IMR-90 (cell line): ENCODE measurements at regions not wholly inside any gene's neighbourhood (a gene's known extent, or its start where the extent isn't known, plus 50 kb on each side); places are given as distances from the start of the nearest gene placed in this dataset.

Experiments
- ATAC-seq: fragments of 200-7000 bp; cut with Tn5 transposase; 2 replicates; pipeline ENCODE4 v1.9.1; 2020; ENCODE audit warnings: low read depth, mild to moderate bottlenecking, moderate library complexity
- BruUV-seq: library from RNA; stranded (reverse); fragments of 400-500 nt; replicated peaks from 2 replicates; lab custom pipeline; 2021; lab: Mats Ljungman, UMichigan
- CTCF ChIA-PET: fragments of 300-600 bp; formaldehyde crosslinking; extraction: SDS; loops from one replicate; lab custom pipeline; 2021; ENCODE audit warnings: antibody characterized with exemption; lab: Yijun Ruan, JAX
- POLR2A ChIA-PET: fragments of 300-600 bp; sonication (Branson Sonifier 250); formaldehyde crosslinking; loops from one replicate; lab custom pipeline; 2022; ENCODE audit warnings: antibody characterized with exemption; ENCODE audit not compliant: unreplicated experiment; lab: Charles Lee
- DNase-seq: peaks from one replicate; pipeline ENCODE4 v3.0.0; 2013
- H2AFZ ChIP-seq: replicated peaks from 2 replicates; pipeline ENCODE3; 2013; ENCODE audit warnings: low read length, mild to moderate bottlenecking; ENCODE audit not compliant: poor library complexity
- H2AK5ac ChIP-seq: 2 replicates; pipeline ENCODE4 v1.6.1; 2013; ENCODE audit warnings: low read depth, low read length, inconsistent platforms
- H2AK9ac ChIP-seq: replicated peaks from 2 replicates; pipeline ENCODE3; 2013; ENCODE audit warnings: mild to moderate bottlenecking, low read depth, low read length, moderate library complexity; ENCODE audit not compliant: poor library complexity
- H2BK120ac ChIP-seq: 2 replicates; pipeline ENCODE4 v1.6.1; 2013; ENCODE audit warnings: low read depth, low read length, inconsistent platforms
- H2BK15ac ChIP-seq: 3 replicates; pipeline ENCODE4 v1.6.1; 2013; ENCODE audit warnings: low read depth, low read length, inconsistent platforms
- H2BK20ac ChIP-seq: 2 replicates; pipeline ENCODE4 v1.6.1; 2013; ENCODE audit warnings: low read depth, mild to moderate bottlenecking, inconsistent platforms, low read length, moderate library complexity
- H2BK5ac ChIP-seq: 2 replicates; pipeline ENCODE4 v1.6.1; 2013; ENCODE audit warnings: mild to moderate bottlenecking, low read depth, low read length, inconsistent platforms; ENCODE audit not compliant: poor library complexity, severe bottlenecking
- H3K14ac ChIP-seq: replicated peaks from 2 replicates; pipeline ENCODE4 v1.6.1; 2013; ENCODE audit warnings: low read depth, low read length, inconsistent platforms
- H3K18ac ChIP-seq: 2 replicates; pipeline ENCODE4 v1.6.1; 2013; ENCODE audit warnings: low read depth, low read length, control low read depth
- H3K23ac ChIP-seq: 2 replicates; pipeline ENCODE4 v1.6.1; 2013; ENCODE audit warnings: low read depth, low read length, inconsistent platforms
- H3K27ac ChIP-seq: 2 replicates; pipeline ENCODE4 v1.5.1; 2013; ENCODE audit warnings: mild to moderate bottlenecking, control low read depth, low read length; ENCODE audit not compliant: insufficient read depth
- H3K27me3 ChIP-seq: 2 replicates; pipeline ENCODE4 v1.6.1; 2013; ENCODE audit warnings: low read length; ENCODE audit not compliant: control insufficient read depth, insufficient read depth
- H3K36me3 ChIP-seq: 2 replicates; pipeline ENCODE4 v1.6.1; 2013; ENCODE audit warnings: low read length, mixed read lengths; ENCODE audit not compliant: control insufficient read depth, insufficient read depth
- H3K4ac ChIP-seq: 2 replicates; pipeline ENCODE4 v1.6.1; 2013; ENCODE audit warnings: low read depth, low read length, inconsistent platforms
- H3K4me1 ChIP-seq: 2 replicates; pipeline ENCODE4 v1.6.1; 2013; ENCODE audit warnings: low read length, mixed read lengths; ENCODE audit not compliant: control insufficient read depth, insufficient read depth
- H3K4me2 ChIP-seq: 2 replicates; pipeline ENCODE4 v1.6.1; 2013; ENCODE audit warnings: low read depth, mild to moderate bottlenecking, control low read depth, low read length, moderate library complexity
- H3K4me3 ChIP-seq: 2 replicates; pipeline ENCODE4 v1.5.1; 2013; ENCODE audit warnings: low read depth, mild to moderate bottlenecking, control low read depth, low read length, moderate library complexity; ENCODE audit not compliant: insufficient read depth
- H3K56ac ChIP-seq: 2 replicates; pipeline ENCODE4 v1.6.1; 2013; ENCODE audit warnings: low read length, inconsistent platforms; ENCODE audit not compliant: insufficient read depth; ENCODE audit errors: extremely low read depth
- H3K79me1 ChIP-seq, 2 experiments: 2 replicates each; pipeline ENCODE4 v1.6.1; 2013; ENCODE audit warnings: low read length in 2 of 2, inconsistent platforms in 1 of 2, low read depth in 1 of 2
- H3K9ac ChIP-seq: 2 replicates; pipeline ENCODE4 v1.6.1; 2013; ENCODE audit warnings: low read depth, low read length, control low read depth
- H3K9me1 ChIP-seq: 2 replicates; pipeline ENCODE4 v1.6.1; 2013; ENCODE audit warnings: low read length, inconsistent platforms; ENCODE audit not compliant: insufficient read depth
- H3K9me3 ChIP-seq: 2 replicates; pipeline ENCODE4 v1.6.1; 2013; ENCODE audit warnings: low read length; ENCODE audit not compliant: control insufficient read depth, insufficient read depth
- H4K20me1 ChIP-seq: 2 replicates; pipeline ENCODE4 v1.6.1; 2013; ENCODE audit warnings: low read length, inconsistent platforms; ENCODE audit not compliant: insufficient read depth
- H4K5ac ChIP-seq: 2 replicates; pipeline ENCODE4 v1.6.1; 2013; ENCODE audit warnings: mild to moderate bottlenecking, low read depth, low read length, control low read depth
- H4K8ac ChIP-seq, 2 experiments: 2 replicates each; pipeline ENCODE4 v1.6.1; 2013; ENCODE audit warnings: low read depth in 2 of 2, low read length in 2 of 2, control low read depth in 1 of 2, inconsistent platforms in 1 of 2
- H4K91ac ChIP-seq: 2 replicates; pipeline ENCODE4 v1.6.1; 2013; ENCODE audit warnings: low read depth, low read length, inconsistent platforms; ENCODE audit not compliant: insufficient read depth
- BHLHE40 ChIP-seq: fragments of 150-350 bp; IDR thresholded peaks from 2 replicates; pipeline ENCODE4 v1.6.1; 2016; ENCODE audit warnings: mild to moderate bottlenecking, low read depth, low read length
- CEBPB ChIP-seq: IDR thresholded peaks from 2 replicates; pipeline ENCODE4 v1.6.1; 2012; ENCODE audit warnings: low read depth, low read length, improper control_type of control experiment
- FOS ChIP-seq: fragments of 150-350 bp; IDR thresholded peaks from 2 replicates; pipeline ENCODE4 v1.6.1; 2016; ENCODE audit warnings: low read depth, low read length
- MXI1 ChIP-seq: IDR thresholded peaks from 2 replicates; pipeline ENCODE4 v1.6.1; 2012; ENCODE audit warnings: low read depth, mild to moderate bottlenecking, low read length, moderate library complexity, borderline replicate concordance
- NFE2L2 ChIP-seq: fragments of 150-350 bp; IDR thresholded peaks from 2 replicates; pipeline ENCODE4 v1.6.1; 2016; ENCODE audit warnings: low read depth, mild to moderate bottlenecking, low read length
- RFX5 ChIP-seq: IDR thresholded peaks from 2 replicates; pipeline ENCODE4 v1.8.0; 2012; ENCODE audit warnings: low read depth, mild to moderate bottlenecking, low read length, moderate library complexity
- WGBS, 2 experiments: methylation state at CpG; one replicate each; pipeline versions ENCODE4 v1.1.5 to v1.1.7; 2013; ENCODE audit warnings: missing lambda C conversion rate in 2 of 2; ENCODE audit not compliant: insufficient read length in 1 of 2; ENCODE audit errors: extremely low coverage in 2 of 2; 5-methylcytosine and 5-hydroxymethylcytosine counted together
- dilution Hi-C: fragments of 300-500 bp; cut with HindIII; formaldehyde crosslinking; loops from one replicate; pipeline ENCODE4 v1.14.3; 2018; ENCODE audit warnings: low sequenced_read_pairs; ENCODE audit not compliant: unreplicated experiment
- in situ Hi-C: fragments of 300-500 bp; cut with MboI; formaldehyde crosslinking; loops from 3 replicates; pipeline ENCODE4 v1.14.3; 2019; ENCODE audit warnings: low sequenced_read_pairs, inconsistent platforms, mixed read lengths
- intact Hi-C: fragments of 100-400 bp; cut with micrococcal nuclease; formaldehyde crosslinking; loops from 2 replicates; pipeline ENCODE4 v1.10.0; 2022
- TF ChIP-seq, protein P1 (sequence below): fragments of 150-350 bp; IDR thresholded peaks from 2 replicates; pipeline ENCODE4 v1.6.1; 2016; ENCODE audit warnings: low read depth, mild to moderate bottlenecking, low read length, moderate library complexity, borderline replicate concordance
- TF ChIP-seq, protein P2 (sequence below): fragments of 150-350 bp; IDR thresholded peaks from 2 replicates; pipeline ENCODE4 v1.6.1; 2017; ENCODE audit warnings: mild to moderate bottlenecking, antibody characterized with exemption, low read length, low read depth

DNA sequence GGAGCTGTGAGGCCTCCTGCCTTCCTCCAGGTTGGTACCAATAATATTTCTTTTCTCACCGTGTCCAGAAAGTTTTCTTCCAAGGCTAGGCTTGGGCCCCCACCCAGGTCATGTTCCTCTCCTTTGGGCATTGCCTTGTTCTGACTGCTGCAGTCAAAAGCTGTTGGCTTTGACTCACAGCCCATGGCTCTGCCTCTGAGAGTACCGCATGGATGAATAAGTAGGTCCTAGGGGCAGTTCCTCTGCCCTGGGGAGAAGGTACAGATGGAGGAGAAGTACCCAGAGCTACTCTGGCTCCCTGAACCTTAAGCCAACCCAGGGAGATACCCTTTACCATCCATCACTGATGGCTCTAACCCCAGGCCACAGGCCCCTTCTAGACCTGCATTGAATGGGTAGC lies 115.0 kb downstream of the NAV1 start:
- no peak overlapping the region for H3K4me2 ChIP-seq
- H3K56ac ChIP-seq, result no peak overlapping the region
- POLR2A ChIA-PET, result no interaction called here
- intact Hi-C loops, result no loop called here
- H2BK120ac ChIP-seq, result no peak overlapping the region
- H3K27me3 ChIP-seq, result no peaks in the 10 kb centered on the region
- TF ChIP-seq FOS (no peak), MXI1 (no peak), RFX5 (no peak), CEBPB (no peak), BHLHE40 (no peak), NFE2L2 (no peak)
- TF ChIP-seq, protein P1, sequence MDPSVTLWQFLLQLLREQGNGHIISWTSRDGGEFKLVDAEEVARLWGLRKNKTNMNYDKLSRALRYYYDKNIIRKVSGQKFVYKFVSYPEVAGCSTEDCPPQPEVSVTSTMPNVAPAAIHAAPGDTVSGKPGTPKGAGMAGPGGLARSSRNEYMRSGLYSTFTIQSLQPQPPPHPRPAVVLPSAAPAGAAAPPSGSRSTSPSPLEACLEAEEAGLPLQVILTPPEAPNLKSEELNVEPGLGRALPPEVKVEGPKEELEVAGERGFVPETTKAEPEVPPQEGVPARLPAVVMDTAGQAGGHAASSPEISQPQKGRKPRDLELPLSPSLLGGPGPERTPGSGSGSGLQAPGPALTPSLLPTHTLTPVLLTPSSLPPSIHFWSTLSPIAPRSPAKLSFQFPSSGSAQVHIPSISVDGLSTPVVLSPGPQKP, result no peak
- TF ChIP-seq, protein P2, sequence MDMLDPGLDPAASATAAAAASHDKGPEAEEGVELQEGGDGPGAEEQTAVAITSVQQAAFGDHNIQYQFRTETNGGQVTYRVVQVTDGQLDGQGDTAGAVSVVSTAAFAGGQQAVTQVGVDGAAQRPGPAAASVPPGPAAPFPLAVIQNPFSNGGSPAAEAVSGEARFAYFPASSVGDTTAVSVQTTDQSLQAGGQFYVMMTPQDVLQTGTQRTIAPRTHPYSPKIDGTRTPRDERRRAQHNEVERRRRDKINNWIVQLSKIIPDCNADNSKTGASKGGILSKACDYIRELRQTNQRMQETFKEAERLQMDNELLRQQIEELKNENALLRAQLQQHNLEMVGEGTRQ, result no peak
- no TSS peak for BruUV-seq
- peak overlapping the region; percentile 40; the same call in 1 of the 2 replicates for H3K14ac ChIP-seq
- dilution Hi-C loops, result no loop called here
- no peak overlapping the region for H2AFZ ChIP-seq
- no peak overlapping the region for H2BK15ac ChIP-seq
- H3K79me1 ChIP-seq, result peaks cover 26 to 95% of the 10 kb centered on the region in 2 experiments
- CTCF ChIA-PET, result no interaction called here
- 0 out of 2 replicates have a peak overlapping the region, but pooled peaks have one; percentile 2 for H3K4ac ChIP-seq
- peaks cover 7% of the 10 kb centered on the region for H3K36me3 ChIP-seq
- H2BK5ac ChIP-seq, result no peak overlapping the region
- peak overlapping the region; percentile 84 for H3K23ac ChIP-seq
- H4K5ac ChIP-seq, result no peak overlapping the region
- H3K4me1 ChIP-seq, result peaks cover 37% of the 10 kb centered on the region
- no peak overlapping the region for H3K27ac ChIP-seq
- peak overlapping the region in 1 of 2 experiments; percentile 12; a peak in 1 of 4 replicates for H4K8ac ChIP-seq
- H3K9me3 ChIP-seq, result no peaks in the 10 kb centered on the region
- H3K9me1 ChIP-seq, result peaks cover 58% of the 10 kb centered on the region
- no peak overlapping the region for H2AK9ac ChIP-seq
- H3K18ac ChIP-seq, result no peak overlapping the region
- peaks cover 99% of the 10 kb centered on the region for H4K20me1 ChIP-seq
- DNase-seq, result no peak
- in situ Hi-C loops, result no loop called here
- no CpG with 5 or more reads among the region's 2 CpGs for WGBS, 2 experiments
- H3K9ac ChIP-seq, result no peak overlapping the region
- H3K4me3 ChIP-seq, result no peak overlapping the region
- ATAC-seq, result no peak
- no peak overlapping the region for H4K91ac ChIP-seq
- no peak overlapping the region for H2BK20ac ChIP-seq
- H2AK5ac ChIP-seq, result peak overlapping the region; percentile 85
